HUES6 (cell line): ENCODE measurements at regions not wholly inside any gene's neighbourhood (a gene's known extent, or its start where the extent isn't known, plus 50 kb on each side); places are given as distances from the start of the nearest gene placed in this dataset.

ENCODE experiments used
- H3K27ac ChIP-seq: 2 replicates; pipeline ENCODE4 v1.7.0; 2013; ENCODE audit warnings: low read depth, mild to moderate bottlenecking, low read length, inconsistent platforms
- H3K27me3 ChIP-seq: 2 replicates; pipeline ENCODE4 v1.6.1; 2013; ENCODE audit warnings: low read length; ENCODE audit not compliant: control insufficient read depth, insufficient read depth
- H3K36me3 ChIP-seq: 2 replicates; pipeline ENCODE4 v1.6.1; 2013; ENCODE audit warnings: low read length; ENCODE audit not compliant: control insufficient read depth, insufficient read depth
- H3K4me1 ChIP-seq: 2 replicates; pipeline ENCODE4 v1.6.1; 2013; ENCODE audit warnings: low read length; ENCODE audit not compliant: control insufficient read depth, insufficient read depth
- H3K4me3 ChIP-seq: 2 replicates; pipeline ENCODE4 v1.5.1; 2013; ENCODE audit warnings: low read depth, low read length
- H3K9ac ChIP-seq: one replicate; pipeline ENCODE4 v1.6.1; 2013; ENCODE audit warnings: mild to moderate bottlenecking, low read length
- H3K9me3 ChIP-seq: 2 replicates; pipeline ENCODE4 v1.6.1; 2013; ENCODE audit warnings: low read depth, low read length; ENCODE audit not compliant: control insufficient read depth, insufficient read depth

DNA sequence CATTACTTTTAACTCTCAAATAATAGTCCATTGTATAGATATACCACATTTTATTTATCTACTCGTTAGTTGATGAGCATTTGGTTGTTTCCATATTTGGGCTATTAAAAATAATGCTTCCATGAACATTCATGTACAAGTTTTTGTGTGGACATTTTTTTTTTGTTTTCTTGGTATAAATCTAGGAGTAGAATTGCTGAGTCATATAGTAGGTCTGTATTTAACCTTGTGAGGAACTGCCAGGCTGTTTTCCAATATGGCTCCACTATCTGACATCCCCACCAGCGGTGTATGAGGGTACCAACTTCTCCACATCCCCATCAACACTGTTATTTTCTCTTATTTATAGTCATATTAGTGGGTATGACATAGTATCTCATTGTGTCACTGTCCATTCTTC lies 143.1 kb downstream of the RAP2A start:
- H3K9me3 ChIP-seq = peaks cover 6% of the 10 kb centered on the region; the same call in 1 of the 2 replicates
- H3K4me1 ChIP-seq = peaks cover 4% of the 10 kb centered on the region; the same call in 1 of the 2 replicates
- H3K27ac ChIP-seq = no peak overlapping the region
- no peaks in the 10 kb centered on the region for H3K27me3 ChIP-seq
- H3K36me3 ChIP-seq = no peaks in the 10 kb centered on the region
- H3K4me3 ChIP-seq = no peak overlapping the region
- H3K9ac ChIP-seq = no peak overlapping the region

DNA sequence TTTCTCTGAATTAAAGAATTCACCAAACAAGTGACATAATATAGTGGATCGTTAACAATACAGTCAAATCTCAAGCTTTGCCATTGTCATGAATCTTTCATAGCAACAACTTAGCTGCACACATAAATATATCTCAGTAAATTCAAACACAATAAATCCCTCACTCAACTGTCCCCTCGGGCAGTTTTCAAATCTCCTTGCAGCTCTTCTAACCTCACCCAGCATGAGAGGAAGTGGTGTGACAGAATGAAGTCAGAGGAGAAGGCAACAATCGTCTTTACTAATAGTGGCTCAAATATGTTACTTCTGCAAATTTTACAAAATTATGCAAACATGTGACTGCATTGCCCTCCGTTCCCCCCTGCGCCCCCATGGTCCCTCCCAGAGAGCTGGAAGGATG lies 148.2 kb downstream of the RAP2A start:
- Histone ChIP-seq H3K9ac (no peak overlapping the region), H3K36me3 (no peaks in the 10 kb centered on the region), H3K4me1 (no peaks in the 10 kb centered on the region), H3K9me3 (peaks cover 8% of the 10 kb centered on the region), H3K27me3 (no peaks in the 10 kb centered on the region), H3K27ac (no peak overlapping the region), H3K4me3 (no peak overlapping the region)

DNA sequence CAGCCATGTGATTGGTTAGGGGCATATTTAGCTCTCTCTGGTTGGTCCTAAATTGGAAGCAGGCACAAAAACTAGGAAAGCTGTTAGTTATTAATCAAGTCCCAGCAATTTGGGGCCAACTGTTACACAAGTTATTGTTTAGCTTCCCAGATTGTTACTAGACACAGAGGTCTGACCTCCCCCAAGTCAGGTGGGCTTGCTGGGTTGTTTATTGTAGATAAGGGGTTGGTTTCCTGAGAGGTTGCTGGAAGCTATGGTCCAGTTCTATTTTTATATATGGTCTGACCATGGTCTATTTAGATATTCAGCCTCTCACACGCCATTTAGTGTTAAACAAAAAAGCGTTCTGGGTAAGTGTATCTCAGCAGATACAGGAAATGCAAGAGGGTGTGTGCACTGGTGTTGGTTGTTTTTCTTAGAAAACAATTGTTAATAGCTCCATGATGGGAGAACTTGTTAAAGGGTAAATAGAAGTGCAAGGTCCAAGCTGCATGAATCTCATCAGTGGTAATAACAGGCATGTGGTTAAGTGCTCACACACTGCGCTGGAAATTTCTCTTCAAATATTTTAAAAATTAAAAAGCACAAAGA lies 150.0 kb downstream of the RAP2A start:
- no peak overlapping the region for H3K9ac ChIP-seq
- H3K27me3 ChIP-seq = no peaks in the 10 kb centered on the region
- no peaks in the 10 kb centered on the region for H3K36me3 ChIP-seq
- no peak overlapping the region for H3K4me3 ChIP-seq
- H3K9me3 ChIP-seq = peaks cover 8% of the 10 kb centered on the region
- H3K27ac ChIP-seq = no peak overlapping the region
- no peaks in the 10 kb centered on the region for H3K4me1 ChIP-seq

DNA sequence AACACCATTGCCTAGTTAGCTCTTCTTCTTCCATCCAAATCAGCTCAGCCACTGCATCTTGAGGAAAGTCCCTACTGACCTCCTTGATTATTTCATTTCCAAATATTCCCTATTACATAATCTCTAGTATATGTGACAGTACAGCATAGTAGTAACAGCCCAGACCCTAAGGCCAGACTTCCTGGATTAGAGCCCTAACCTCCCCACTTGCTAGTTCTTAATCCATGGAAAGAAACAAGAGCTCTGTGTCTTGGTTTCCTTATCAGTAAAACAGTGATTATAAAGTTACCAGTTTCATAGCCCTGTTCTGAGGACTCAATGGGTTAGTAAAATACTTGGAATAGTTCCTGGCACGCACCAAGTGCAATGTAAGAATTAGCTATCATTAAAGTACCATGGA lies 153.0 kb downstream of the RAP2A start:
- H3K4me1 ChIP-seq = no peaks in the 10 kb centered on the region
- H3K36me3 ChIP-seq = no peaks in the 10 kb centered on the region
- peaks cover 8% of the 10 kb centered on the region for H3K9me3 ChIP-seq
- H3K27me3 ChIP-seq = no peaks in the 10 kb centered on the region
- H3K27ac ChIP-seq = no peak overlapping the region
- no peak overlapping the region for H3K9ac ChIP-seq
- no peak overlapping the region for H3K4me3 ChIP-seq

DNA sequence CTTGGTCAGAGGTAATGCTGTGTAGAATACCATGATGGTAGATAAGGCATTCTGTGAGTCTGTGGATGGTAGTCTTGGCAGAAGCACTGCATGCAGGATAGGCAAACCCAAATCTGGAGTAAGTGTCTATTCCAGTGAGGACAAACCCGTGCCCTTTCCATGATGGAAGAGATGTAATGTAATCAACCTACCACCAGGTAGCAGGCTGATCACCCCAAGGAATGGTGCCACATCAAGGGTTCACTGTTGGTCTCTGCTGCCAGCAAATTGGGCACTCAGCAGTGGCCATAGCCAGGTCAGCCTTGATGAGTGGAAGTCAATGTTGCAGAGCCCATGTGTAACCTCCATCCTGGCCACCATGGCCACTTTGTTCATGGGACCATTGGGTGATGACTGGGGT lies 155.0 kb downstream of the RAP2A start:
- Histone ChIP-seq H3K4me3 (no peak overlapping the region), H3K27ac (no peak overlapping the region), H3K27me3 (no peaks in the 10 kb centered on the region), H3K9ac (no peak overlapping the region), H3K4me1 (no peaks in the 10 kb centered on the region), H3K36me3 (no peaks in the 10 kb centered on the region; the same call in 1 of the 2 replicates), H3K9me3 (peaks cover 7% of the 10 kb centered on the region)

DNA sequence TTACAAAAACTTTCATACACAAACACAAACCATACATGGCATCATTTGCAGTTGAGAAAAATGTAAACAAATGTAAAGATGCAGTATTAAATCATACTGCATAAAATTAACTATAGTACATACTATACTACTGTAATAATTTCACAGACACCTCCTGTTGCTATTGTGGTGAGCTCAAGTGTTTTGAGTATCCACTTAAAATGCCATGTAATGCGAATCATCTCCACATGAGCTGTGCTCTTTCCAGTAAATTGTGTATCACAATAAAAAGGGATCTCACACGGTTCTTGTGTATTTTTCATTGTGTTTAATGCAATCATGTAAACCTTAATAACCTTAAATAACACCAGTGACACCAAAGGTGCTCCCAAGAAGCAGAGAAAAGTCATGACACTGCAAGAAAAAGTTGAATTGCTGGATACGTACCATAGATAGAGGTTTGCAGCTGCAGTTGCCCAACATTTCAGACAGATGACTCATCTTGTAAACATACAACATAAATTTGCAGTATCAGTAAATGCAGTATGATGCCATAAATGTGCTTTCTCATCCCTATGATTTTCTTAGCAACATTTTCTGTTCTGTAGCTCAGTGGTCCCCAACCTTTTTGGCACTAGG lies 166.6 kb downstream of the RAP2A start:
- peaks cover 17% of the 10 kb centered on the region for H3K9me3 ChIP-seq
- no peak overlapping the region for H3K4me3 ChIP-seq
- no peaks in the 10 kb centered on the region for H3K27me3 ChIP-seq
- H3K36me3 ChIP-seq = no peaks in the 10 kb centered on the region; the same call in 1 of the 2 replicates
- H3K27ac ChIP-seq = no peak overlapping the region
- H3K4me1 ChIP-seq = no peaks in the 10 kb centered on the region
- no peak overlapping the region for H3K9ac ChIP-seq

DNA sequence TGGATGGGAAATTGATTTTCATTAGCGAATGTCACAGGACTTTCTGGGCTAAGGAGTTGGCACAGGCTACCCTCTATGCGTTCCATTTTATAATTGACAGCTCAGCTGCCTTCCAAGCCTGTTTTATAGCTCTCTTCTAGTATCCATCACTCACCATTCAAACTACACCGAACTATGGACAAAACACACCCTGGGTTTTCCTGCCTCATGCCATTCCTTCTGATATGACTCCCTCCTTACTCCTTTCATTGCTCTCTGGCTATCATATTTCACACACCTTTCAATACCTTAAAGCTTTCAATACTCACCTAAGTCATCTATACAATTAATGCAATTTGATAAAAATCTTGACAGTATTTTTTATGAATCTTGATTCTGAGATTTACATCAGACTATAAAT lies 181.3 kb downstream of the RAP2A start:
- H3K9ac ChIP-seq = no peak overlapping the region
- no peaks in the 10 kb centered on the region for H3K9me3 ChIP-seq
- no peaks in the 10 kb centered on the region for H3K36me3 ChIP-seq

DNA sequence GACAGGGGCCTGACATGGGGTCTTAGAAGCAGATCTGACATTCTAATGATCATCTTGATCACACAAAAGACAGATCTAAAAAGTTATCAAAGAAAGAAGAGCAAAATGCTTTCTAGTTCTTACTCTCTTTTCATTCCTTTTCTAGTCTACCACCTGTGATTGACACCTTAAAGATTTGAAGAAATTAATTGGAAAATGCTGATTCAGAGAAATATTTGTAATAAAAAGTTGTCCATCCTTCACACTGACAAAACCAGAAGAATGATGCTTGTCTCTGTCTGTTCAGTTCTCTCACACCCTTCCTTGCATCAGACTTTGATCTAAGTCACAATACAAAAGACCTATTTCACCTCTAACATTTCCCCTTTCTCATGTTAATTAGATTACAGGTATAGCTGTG lies 182.4 kb downstream of the RAP2A start:
- Histone ChIP-seq H3K27ac (no peak overlapping the region), H3K4me3 (no peak overlapping the region), H3K9me3 (no peaks in the 10 kb centered on the region), H3K9ac (no peak overlapping the region), H3K27me3 (no peaks in the 10 kb centered on the region), H3K4me1 (peaks cover 4% of the 10 kb centered on the region; the same call in 1 of the 2 replicates), H3K36me3 (no peaks in the 10 kb centered on the region)

More for the DNA sequence above, 181.3 kb downstream of the RAP2A start:
- no peak overlapping the region for H3K27ac ChIP-seq
- no peak overlapping the region for H3K4me3 ChIP-seq
- H3K27me3 ChIP-seq = no peaks in the 10 kb centered on the region
- H3K4me1 ChIP-seq = peaks cover 4% of the 10 kb centered on the region; the same call in 1 of the 2 replicates

DNA sequence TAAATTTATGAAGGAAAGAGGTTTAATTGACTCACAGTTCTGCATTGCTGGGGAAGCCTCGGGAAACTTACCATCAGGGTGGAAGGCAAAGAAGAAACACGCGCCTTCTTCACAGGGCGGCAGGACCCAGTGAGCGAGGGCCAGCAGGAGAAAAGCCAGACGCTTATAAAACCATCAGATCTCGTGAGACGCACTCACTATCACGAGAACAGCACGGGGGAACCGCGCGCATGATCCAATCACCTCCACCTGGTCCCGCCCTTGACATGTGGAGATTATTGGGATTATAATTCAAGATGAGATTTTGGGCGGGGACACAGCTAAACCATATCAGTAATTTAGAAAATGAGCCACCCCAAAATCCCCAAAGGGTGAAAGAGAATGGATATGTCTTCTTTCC lies 187.1 kb downstream of the RAP2A start:
- Histone ChIP-seq H3K4me1 (peaks cover 10% of the 10 kb centered on the region), H3K27me3 (no peaks in the 10 kb centered on the region)

DNA sequence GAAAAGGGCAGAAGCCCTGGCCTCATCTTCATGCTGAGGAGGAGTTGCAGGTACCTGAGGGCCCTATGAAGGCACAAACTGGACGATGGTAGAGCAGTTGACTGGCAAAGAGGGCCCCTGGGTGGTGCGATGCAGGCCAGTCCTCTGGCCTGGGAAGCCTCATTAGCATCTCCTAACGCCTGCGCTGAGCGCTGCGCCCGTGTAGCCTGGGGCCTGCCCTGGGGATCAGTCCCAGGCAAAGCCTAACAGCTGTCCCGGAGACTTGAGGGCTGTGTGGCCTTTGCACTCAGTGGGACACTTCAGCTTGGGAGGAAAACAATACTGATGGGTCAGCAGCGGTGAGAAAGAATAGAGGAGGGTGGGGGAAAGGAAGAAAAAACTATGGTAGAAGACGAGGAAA lies 187.7 kb downstream of the RAP2A start:
- Histone ChIP-seq H3K27me3 (no peaks in the 10 kb centered on the region), H3K4me3 (no peak overlapping the region), H3K9ac (no peak overlapping the region), H3K9me3 (no peaks in the 10 kb centered on the region), H3K36me3 (no peaks in the 10 kb centered on the region), H3K27ac (no peak overlapping the region), H3K4me1 (peaks cover 10% of the 10 kb centered on the region)

More for the DNA sequence above, 187.1 kb downstream of the RAP2A start:
- H3K9me3 ChIP-seq = no peaks in the 10 kb centered on the region
- H3K4me3 ChIP-seq = no peak overlapping the region
- H3K9ac ChIP-seq = no peak overlapping the region
- H3K27ac ChIP-seq = no peak overlapping the region
- H3K36me3 ChIP-seq = no peaks in the 10 kb centered on the region

DNA sequence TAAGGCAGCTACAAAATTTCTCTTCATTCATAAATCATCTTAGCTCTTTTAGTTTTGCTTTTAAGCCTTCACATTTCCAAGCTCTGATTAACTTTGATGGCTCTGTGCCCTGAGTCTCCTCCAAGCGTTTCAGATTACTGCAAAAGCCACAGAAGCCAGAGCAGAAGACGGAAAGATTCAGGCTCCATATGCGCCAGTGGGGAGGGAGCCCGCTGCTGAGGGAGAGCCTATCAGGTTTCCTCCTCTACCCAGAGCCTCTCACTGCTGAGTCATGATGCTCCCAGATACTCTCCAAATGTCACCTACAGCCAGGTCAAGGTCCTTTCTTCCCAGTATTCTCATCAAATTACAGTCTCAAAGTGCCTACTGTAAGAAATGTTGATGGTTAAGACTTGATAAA lies 193.6 kb downstream of the RAP2A start:
- Histone ChIP-seq H3K36me3 (peaks cover 4% of the 10 kb centered on the region; the same call in 1 of the 2 replicates), H3K27ac (no peak overlapping the region; the same call in 1 of the 2 replicates), H3K4me3 (no peak overlapping the region), H3K9me3 (peaks cover 14% of the 10 kb centered on the region; the same call in 1 of the 2 replicates), H3K4me1 (peaks cover 3% of the 10 kb centered on the region; the same call in 1 of the 2 replicates), H3K27me3 (no peaks in the 10 kb centered on the region), H3K9ac (no peak overlapping the region)
